Motor neuron (in vitro differentiated cells): ENCODE measurements at regions not wholly inside any gene's neighbourhood (a gene's known extent, or its start where the extent isn't known, plus 50 kb on each side); places are given as distances from the start of the nearest gene placed in this dataset.
A peak's percentile ranks its signal among the peaks of the same experiment; 100 is the strongest.

Experiments
- ATAC-seq, 8 experiments: fragments of 200-7000 bp; cut with Tn5 transposase; replicated peaks in 6 of 8; 2 replicates each; pipeline ENCODE4 v1.8.0; 2021; ENCODE audit warnings: mild to moderate bottlenecking in 8 of 8, moderate library complexity in 8 of 8
- H3K27ac ChIP-seq, 2 donors: fragments of 250-450 bp; sonication (Bioruptor Pico); 2 replicates each; pipeline ENCODE4 v1.9.0; 2021; ENCODE audit warnings: antibody characterized with exemption in 2 of 2, mild to moderate bottlenecking in 2 of 2, moderate library complexity in 1 of 2
- H3K4me1 ChIP-seq, 2 donors: fragments of 250-450 bp; sonication (Bioruptor Pico); replicated peaks in 1 of 2; 2 replicates each; pipeline ENCODE4 v1.6.1; 2021; ENCODE audit warnings: antibody characterized with exemption in 2 of 2, mild to moderate bottlenecking in 2 of 2, moderate library complexity in 1 of 2
- H3K4me3 ChIP-seq, 5 donors: fragments of 250-450 bp; sonication (Bioruptor Pico); 2 replicates each; pipeline ENCODE4 v1.9.0; 2021; ENCODE audit warnings: antibody characterized with exemption in 5 of 5, mild to moderate bottlenecking in 5 of 5, moderate library complexity in 4 of 5
- WGBS, 10 experiments: fragments of 450-650 bp; shearing (Covaris generic); methylation state at CpG; one replicate each; pipeline ENCODE4 v1.0.0; 2022; 5-methylcytosine and 5-hydroxymethylcytosine counted together
- in situ Hi-C, 9 experiments: fragments of 400-800 bp; cut with MboI; loops; one replicate each; pipeline ENCODE4 v1.15.0; 2021; ENCODE audit warnings: low sequenced_read_pairs in 9 of 9, low pct_unique_long_range_greater_than_20kb in 2 of 9; ENCODE audit not compliant: unreplicated experiment in 9 of 9

- in situ Hi-C loops, result no loop called here
- Histone ChIP-seq H3K27ac (no peak overlapping the region), H3K4me3 (no peak overlapping the region), H3K4me1 (peaks cover 7 to 31% of the 10 kb centered on the region in 2 donors)
- 68 to 100% (median 89%) methylated on average over 1 to 6 of the region's 6 CpGs; no CpG with 5 or more reads in 2 of the 10 experiments for WGBS, 10 experiments
- peak in 3 of 8 experiments; percentile 8 to 73 (median 36) for ATAC-seq
These were observed 443.5 kb downstream of the PLK2 start for GRCh38 chr5:58016358-58016757.

DNA sequence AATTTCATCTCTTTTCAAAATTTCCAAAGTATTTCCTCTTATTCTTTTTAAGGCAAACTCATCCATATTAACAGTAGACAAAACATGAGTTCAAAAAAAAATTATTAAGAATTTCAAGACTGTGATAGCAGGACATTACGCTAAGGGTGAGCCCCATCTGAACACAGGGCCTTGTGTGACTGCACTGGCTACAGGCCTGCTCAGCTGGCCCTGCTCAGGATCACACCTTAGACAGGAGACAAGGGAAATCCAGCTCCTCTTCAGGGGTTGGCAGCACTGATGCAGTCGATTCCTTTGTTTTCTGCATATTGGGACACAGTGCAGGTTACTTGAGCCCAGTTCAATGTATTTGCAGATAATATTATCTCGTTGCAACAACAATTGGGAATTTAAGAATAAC lies 444.7 kb downstream of the PLK2 start:
- Histone ChIP-seq H3K27ac (no peak overlapping the region), H3K4me3 (no peak overlapping the region), H3K4me1 (peaks cover 7 to 31% of the 10 kb centered on the region in 2 donors)
- in situ Hi-C loops, result no loop called here
- WGBS, 10 experiments, result 50 to 100% (median 90%) methylated on average over 1 to 3 of the region's 3 CpGs; no CpG with 5 or more reads in 1 of the 10 experiments
- ATAC-seq, result no peak

DNA sequence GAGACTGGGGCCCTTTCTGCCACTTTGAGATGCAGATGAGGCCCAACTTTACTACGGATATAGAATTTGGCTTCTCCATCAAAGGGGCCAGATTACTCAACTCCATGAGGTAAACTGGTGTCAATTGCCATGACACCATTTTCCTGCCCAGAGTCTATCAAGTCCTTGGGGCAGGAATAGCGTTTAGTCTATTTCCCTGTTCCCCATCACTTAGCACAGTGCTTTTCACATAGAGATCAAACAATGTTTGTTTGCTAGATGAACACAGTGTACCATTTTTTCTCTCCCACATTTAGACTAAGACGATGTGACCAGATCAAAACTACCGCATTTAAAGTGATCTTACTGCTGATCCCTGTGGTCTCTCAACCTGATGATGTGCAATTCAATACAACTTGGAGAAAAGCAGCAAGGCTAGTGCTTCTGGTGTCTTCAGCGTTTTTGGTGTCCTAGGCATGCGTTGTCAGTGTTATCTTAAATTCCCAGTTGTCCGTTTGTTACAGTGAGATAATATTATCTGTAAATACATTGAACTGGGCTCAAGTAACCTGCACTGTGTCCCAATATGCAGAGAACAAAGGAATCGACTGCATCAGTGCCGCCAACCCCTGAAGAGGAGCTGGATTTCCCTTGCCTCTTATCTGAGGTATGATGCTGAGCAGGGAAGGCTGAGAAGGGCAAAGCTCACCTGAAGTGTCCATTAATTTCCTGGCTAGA lies 446.2 kb downstream of the PLK2 start:
- Histone ChIP-seq H3K4me1 (peaks cover 7 to 31% of the 10 kb centered on the region in 2 donors), H3K4me3 (no peak overlapping the region), H3K27ac (no peak overlapping the region)
- no peak for ATAC-seq
- WGBS, 10 experiments, result 76 to 100% (median 94%) methylated on average over 1 to 7 of the region's 9 CpGs
- in situ Hi-C loops, result no loop called here

GRCh38 chr5:58012801-58013315 lies 447.0 kb downstream of the PLK2 start:
- no peak overlapping the region for H3K27ac ChIP-seq
- 20 to 100% (median 84%) methylated on average over 1 to 3 of the region's 3 CpGs for WGBS, 10 experiments
- no peak overlapping the region for H3K4me3 ChIP-seq
- peaks cover 7 to 31% of the 10 kb centered on the region in 2 donors for H3K4me1 ChIP-seq
- in situ Hi-C loops, result no loop called here
- ATAC-seq, result no peak

GRCh38 chr5:58012102-58012501 lies 447.8 kb downstream of the PLK2 start:
- WGBS, 10 experiments, result 0 to 40% (median 15%) methylated on average over 1 of the region's 1 CpG; no CpG with 5 or more reads in 2 of the 10 experiments

DNA sequence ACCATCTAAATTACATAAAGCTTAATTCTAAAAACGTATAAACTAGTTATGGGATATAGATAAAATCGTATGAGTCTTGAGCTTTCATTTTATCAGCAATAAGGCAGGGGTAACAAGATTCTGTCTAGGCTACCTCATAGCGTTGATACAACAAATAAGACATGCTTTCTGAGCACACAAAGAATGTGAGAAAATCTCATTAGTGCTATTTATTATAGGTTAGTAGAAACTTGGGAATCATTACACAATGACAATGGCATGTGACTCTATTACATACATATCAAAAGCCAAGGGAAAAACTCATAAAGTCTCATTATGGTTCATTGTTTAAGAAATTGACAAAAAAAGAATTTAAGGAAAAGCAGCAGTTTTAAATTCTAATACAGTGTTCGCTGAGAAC lies 448.6 kb downstream of the PLK2 start:
- WGBS, 10 experiments, result 66 to 97% (median 83%) methylated on average over 2 to 4 of the region's 4 CpGs
- H3K4me3 ChIP-seq, result no peak overlapping the region
- H3K27ac ChIP-seq, result no peak overlapping the region
- ATAC-seq, result no peak
- in situ Hi-C loops, result no loop called here
- H3K4me1 ChIP-seq, result peaks cover 3 to 17% of the 10 kb centered on the region in 2 donors

More at GRCh38 chr5:58012102-58012501, 447.8 kb downstream of the PLK2 start:
- in situ Hi-C loops, result no loop called here
- Histone ChIP-seq H3K27ac (no peak overlapping the region), H3K4me1 (peaks cover 7 to 25% of the 10 kb centered on the region in 2 donors), H3K4me3 (no peak overlapping the region)
- ATAC-seq, result peak in 7 of 8 experiments; percentile 50 to 73 (median 63)

GRCh38 chr5:58009754-58010153 lies 450.1 kb downstream of the PLK2 start:
- WGBS, 10 experiments, result 51 to 100% (median 78%) methylated on average over 1 to 2 of the region's 2 CpGs; no CpG with 5 or more reads in 1 of the 10 experiments
- H3K27ac ChIP-seq, result no peak overlapping the region
- H3K4me3 ChIP-seq, result no peak overlapping the region
- in situ Hi-C loops, result no loop called here
- no peak for ATAC-seq
- H3K4me1 ChIP-seq, result peaks cover 0 to 12% of the 10 kb centered on the region in 2 donors

GRCh38 chr5:58002323-58002722 lies 457.6 kb downstream of the PLK2 start:
- ATAC-seq, result peak in 2 of 8 experiments; percentile 99
- Histone ChIP-seq H3K4me1 (no peaks in the 10 kb centered on the region), H3K27ac (no peak overlapping the region), H3K4me3 (no peak overlapping the region)
- WGBS, 10 experiments, result 0 to 96% (median 90%) methylated on average over 1 to 3 of the region's 3 CpGs; no CpG with 5 or more reads in 2 of the 10 experiments
- in situ Hi-C loops, result no loop called here

DNA sequence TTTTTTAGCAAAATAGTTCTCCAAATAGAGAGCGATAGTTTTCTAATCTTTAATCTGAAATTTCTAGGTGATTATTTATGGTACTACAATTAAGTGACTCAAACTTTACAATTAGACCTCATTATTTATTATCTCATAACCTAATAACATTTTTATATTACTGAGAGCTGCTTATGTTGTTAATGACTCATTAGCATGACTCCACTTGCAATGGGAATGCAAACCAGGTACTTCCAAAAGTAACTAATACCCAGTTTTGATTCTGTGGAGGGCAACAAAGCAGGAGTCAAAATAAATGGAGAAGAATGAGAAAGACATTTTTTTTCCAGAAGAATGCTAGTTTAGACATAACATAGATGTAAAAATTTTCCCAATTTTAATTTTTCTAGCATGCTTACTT lies 466.0 kb downstream of the PLK2 start:
- no peak overlapping the region for H3K4me3 ChIP-seq
- WGBS, 10 experiments, result 75 to 100% (median 100%) methylated on average over 1 of the region's 1 CpG; no CpG with 5 or more reads in 2 of the 10 experiments
- in situ Hi-C loops, result no loop called here
- H3K27ac ChIP-seq, result no peak overlapping the region
- no peaks in the 10 kb centered on the region for H3K4me1 ChIP-seq
- ATAC-seq, result no peak

DNA sequence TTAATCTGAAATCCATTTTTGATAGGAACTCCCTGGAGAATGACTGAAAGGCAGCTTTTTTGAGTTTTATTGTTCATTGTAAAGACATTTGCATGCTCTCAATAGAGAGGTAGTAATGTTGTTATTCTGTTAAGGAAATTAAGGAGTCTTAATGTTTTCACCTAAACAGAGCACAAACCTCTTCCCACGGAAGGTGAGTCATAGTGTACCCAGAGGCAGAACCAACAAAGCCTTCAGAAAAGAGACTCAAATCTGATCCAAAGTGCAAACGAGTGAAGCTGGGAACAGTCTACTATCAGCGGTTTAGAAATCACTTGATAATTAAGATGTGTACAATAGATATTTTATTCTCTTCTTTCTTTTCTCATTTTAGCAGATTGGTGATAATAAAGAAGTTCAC lies 470.5 kb downstream of the PLK2 start:
- peak in 1 of 8 experiments; percentile 52 for ATAC-seq

GRCh38 chr5:57988813-57989212 lies 471.1 kb downstream of the PLK2 start:
- Histone ChIP-seq H3K4me3 (no peak overlapping the region), H3K4me1 (peaks cover 8 to 15% of the 10 kb centered on the region in 2 donors), H3K27ac (no peak overlapping the region)
- WGBS, 10 experiments, result 88 to 92% (median 90%) methylated on average over 1 of the region's 1 CpG; no CpG with 5 or more reads in 7 of the 10 experiments
- in situ Hi-C loops, result no loop called here
- ATAC-seq, result no peak

More for the DNA sequence above, 470.5 kb downstream of the PLK2 start:
- in situ Hi-C loops, result no loop called here
- H3K4me1 ChIP-seq, result peaks cover 8 to 15% of the 10 kb centered on the region in 2 donors
- no peak overlapping the region for H3K4me3 ChIP-seq
- 20 to 80% (median 71%) methylated on average over 1 to 3 of the region's 3 CpGs; no CpG with 5 or more reads in 2 of the 10 experiments for WGBS, 10 experiments
- no peak overlapping the region for H3K27ac ChIP-seq

GRCh38 chr5:57987552-57987951 lies 472.3 kb downstream of the PLK2 start:
- ATAC-seq, result no peak
- in situ Hi-C loops, result no loop called here
- H3K4me3 ChIP-seq, result no peak overlapping the region
- no peak overlapping the region for H3K27ac ChIP-seq
- 0 to 100% (median 69%) methylated on average over 1 of the region's 1 CpG for WGBS, 10 experiments
- peaks cover 8 to 15% of the 10 kb centered on the region in 2 donors for H3K4me1 ChIP-seq

DNA sequence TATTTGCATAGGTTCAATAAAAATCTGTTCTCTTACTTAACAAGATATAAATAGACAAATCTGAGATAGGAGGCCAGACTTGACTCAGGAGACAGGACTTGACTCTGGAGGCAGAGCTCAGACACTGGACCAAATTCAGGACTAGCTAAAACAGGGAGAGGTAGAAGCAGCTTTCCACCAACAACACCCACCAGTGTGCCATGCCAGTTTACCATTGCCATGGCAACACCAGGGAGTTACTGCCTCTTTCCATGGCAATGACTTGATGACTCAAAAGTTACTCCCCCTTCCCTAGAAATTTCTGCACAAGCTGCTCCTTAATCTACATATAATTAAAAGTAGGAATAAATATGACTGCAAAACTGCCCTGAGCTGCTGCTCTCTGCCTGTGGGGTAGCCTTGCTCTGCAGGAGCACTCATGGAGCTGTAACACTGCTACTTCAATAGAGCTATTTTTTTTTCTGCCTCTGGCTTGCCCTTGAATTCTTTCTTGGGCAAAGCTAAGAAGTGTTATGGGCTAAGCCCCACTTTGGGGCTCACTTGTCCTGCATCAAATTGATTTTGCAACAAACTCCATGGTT lies 473.0 kb downstream of the PLK2 start:
- Histone ChIP-seq H3K27ac (no peak overlapping the region), H3K4me3 (no peak overlapping the region), H3K4me1 (peaks cover 8 to 15% of the 10 kb centered on the region in 2 donors)
- in situ Hi-C loops, result no loop called here
- ATAC-seq, result peak; percentile 85 to 98 (median 94)
